Astrocyte of the spinal cord (primary cell): ENCODE measurements at regions not wholly inside any gene's neighbourhood (a gene's known extent, or its start where the extent isn't known, plus 50 kb on each side); places are given as distances from the start of the nearest gene placed in this dataset.

Experiments
- DNase-seq: peaks from one replicate; pipeline ENCODE4 v3.0.0; 2011; ENCODE audit warnings: low read depth, low spot score
- H3K4me3 ChIP-seq: 2 replicates; pipeline ENCODE4 v1.5.1; 2011; ENCODE audit warnings: low read depth, mild to moderate bottlenecking, low read length, moderate library complexity
- CTCF ChIP-seq: IDR thresholded peaks from 2 replicates; pipeline ENCODE4 v1.5.1; 2012; ENCODE audit warnings: low read depth, mild to moderate bottlenecking, low read length, inconsistent platforms
- in situ Hi-C: cut with HindIII; loops from 2 replicates; pipeline ENCODE4 v1.10.0; 2017; ENCODE audit warnings: low sequenced_read_pairs

- H3K4me3 ChIP-seq = no peak overlapping the region
- in situ Hi-C loops = no loop called here
- DNase-seq = no peak
- TF ChIP-seq CTCF = no peak
Measured at GRCh38 chr14:105931808-105932483, 405.6 kb downstream of the TMEM121 start.

GRCh38 chr14:105933238-105933637 lies 406.9 kb downstream of the TMEM121 start:
- in situ Hi-C loops = no loop called here
- TF ChIP-seq CTCF = no peak
- no peak overlapping the region for H3K4me3 ChIP-seq
- no peak for DNase-seq

- no peak overlapping the region for H3K4me3 ChIP-seq
- in situ Hi-C loops = no loop called here
- DNase-seq = no peak
- no peak for TF ChIP-seq CTCF
Measured at GRCh38 chr14:105935384-105935783, 409.0 kb downstream of the TMEM121 start.

GRCh38 chr14:105937253-105938054 lies 411.1 kb downstream of the TMEM121 start:
- TF ChIP-seq CTCF = no peak
- in situ Hi-C loops = no loop called here
- H3K4me3 ChIP-seq = no peak overlapping the region
- DNase-seq = no peak

- no peak overlapping the region for H3K4me3 ChIP-seq
- in situ Hi-C loops = no loop called here
- TF ChIP-seq CTCF = no peak
- no peak for DNase-seq
Measured at GRCh38 chr14:105938055-105938863, 411.9 kb downstream of the TMEM121 start.

- in situ Hi-C loops = no loop called here
- DNase-seq = no peak
- TF ChIP-seq CTCF = no peak
- no peak overlapping the region for H3K4me3 ChIP-seq
Measured at GRCh38 chr14:105938959-105939358, 412.6 kb downstream of the TMEM121 start.
